OCI-LY7 (cell line): ENCODE measurements at regions not wholly inside any gene's neighbourhood (a gene's known extent, or its start where the extent isn't known, plus 50 kb on each side); places are given as distances from the start of the nearest gene placed in this dataset.

Experiments
- EZH2phosphoT487 ChIP-seq: fragments of 200-600 bp; sonication (generic); IDR thresholded peaks from 2 replicates; pipeline ENCODE4 v1.6.1; 2018; ENCODE audit warnings: low read depth, borderline replicate concordance, mild to moderate bottlenecking, mixed run types, antibody characterized with exemption, low read length, moderate library complexity, mixed read lengths
- TF ChIP-seq, protein P1 (sequence below): fragments of 200-600 bp; sonication (generic); conservative IDR thresholded peaks from 2 replicates; pipeline ENCODE4 v1.5.1; 2014; ENCODE audit warnings: mild to moderate bottlenecking, antibody characterized with exemption, low read length, moderate library complexity, mixed read lengths

DNA sequence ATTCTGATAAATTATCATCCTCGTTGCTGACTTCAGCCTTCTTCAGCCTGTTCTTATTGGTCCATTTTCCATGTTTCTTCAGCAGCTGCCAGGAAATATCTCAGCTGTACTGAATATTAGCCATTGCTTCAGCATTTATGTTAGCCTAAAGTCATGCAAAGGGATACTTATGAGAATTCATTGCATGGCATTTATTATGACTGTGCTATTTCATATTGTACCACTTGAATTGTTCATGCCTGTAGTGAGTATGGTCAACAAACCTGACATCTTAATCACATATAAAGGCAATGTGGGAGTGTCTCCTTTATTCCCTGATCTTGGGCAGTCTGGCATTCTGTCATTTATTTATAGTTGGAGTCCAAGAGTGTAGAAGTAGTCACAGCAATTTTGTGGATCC is 193.4 kb upstream of the SLC35B3 start:
- TF ChIP-seq, protein P1, sequence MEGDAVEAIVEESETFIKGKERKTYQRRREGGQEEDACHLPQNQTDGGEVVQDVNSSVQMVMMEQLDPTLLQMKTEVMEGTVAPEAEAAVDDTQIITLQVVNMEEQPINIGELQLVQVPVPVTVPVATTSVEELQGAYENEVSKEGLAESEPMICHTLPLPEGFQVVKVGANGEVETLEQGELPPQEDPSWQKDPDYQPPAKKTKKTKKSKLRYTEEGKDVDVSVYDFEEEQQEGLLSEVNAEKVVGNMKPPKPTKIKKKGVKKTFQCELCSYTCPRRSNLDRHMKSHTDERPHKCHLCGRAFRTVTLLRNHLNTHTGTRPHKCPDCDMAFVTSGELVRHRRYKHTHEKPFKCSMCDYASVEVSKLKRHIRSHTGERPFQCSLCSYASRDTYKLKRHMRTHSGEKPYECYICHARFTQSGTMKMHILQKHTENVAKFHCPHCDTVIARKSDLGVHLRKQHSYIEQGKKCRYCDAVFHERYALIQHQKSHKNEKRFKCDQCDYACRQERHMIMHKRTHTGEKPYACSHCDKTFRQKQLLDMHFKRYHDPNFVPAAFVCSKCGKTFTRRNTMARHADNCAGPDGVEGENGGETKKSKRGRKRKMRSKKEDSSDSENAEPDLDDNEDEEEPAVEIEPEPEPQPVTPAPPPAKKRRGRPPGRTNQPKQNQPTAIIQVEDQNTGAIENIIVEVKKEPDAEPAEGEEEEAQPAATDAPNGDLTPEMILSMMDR, result no peak
- TF ChIP-seq EZH2phosphoT487, result no peak
